ENCODE measurements at regions not wholly inside any gene's neighbourhood (a gene's known extent, or its start where the extent isn't known, plus 50 kb on each side); places are given as distances from the start of the nearest gene placed in this dataset.
A peak's percentile ranks its signal among the peaks of the same experiment; 100 is the strongest.
"Not testable (repeated sequence)": the region's sequence is repeated elsewhere in the genome, so short reads cannot be mapped to it uniquely, and the experiment has no call there.

DNA sequence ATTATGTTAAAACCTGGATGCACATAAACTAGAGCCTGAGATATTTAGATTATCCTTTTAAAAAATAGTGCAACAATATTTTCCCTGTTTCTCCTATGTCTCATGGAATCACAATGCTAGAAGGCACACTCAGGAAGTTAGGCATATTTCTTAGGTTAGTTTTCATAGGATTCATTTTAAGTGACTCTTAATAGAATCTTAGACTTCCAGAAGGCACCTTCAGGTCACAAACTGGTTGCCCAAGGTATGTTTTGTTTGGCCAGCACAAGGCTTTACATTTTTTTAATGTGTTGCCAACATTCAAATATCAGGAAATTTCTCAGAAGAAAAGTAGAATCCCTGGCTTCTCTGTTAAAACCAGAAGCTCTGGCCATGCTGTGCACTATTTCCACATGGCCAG lies 129.3 kb downstream of the LNPK start:
- peak in 1 of 2 experiments; percentile 12 for DNase-seq (ENCODE audit: low read depth in 2 of 2)

DNA sequence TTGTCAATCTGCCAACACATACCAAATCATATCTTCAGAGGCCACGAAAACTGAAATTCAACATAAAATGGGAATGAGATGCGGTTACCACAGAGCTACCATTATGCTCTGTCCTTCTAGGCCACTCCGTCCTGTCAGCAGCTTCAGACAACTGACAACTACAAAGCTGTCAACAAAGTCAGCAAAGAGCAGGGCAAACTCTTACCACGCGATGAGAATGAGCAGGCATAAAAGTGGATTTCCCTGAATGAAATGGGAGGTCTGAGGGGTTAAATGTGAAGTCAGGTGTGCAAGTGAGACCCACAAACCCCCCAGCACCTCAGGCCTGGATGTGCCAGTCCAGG lies 130.1 kb downstream of the LNPK start:
- DNase-seq (ENCODE audit: low read depth in 2 of 2) = no peak

DNA sequence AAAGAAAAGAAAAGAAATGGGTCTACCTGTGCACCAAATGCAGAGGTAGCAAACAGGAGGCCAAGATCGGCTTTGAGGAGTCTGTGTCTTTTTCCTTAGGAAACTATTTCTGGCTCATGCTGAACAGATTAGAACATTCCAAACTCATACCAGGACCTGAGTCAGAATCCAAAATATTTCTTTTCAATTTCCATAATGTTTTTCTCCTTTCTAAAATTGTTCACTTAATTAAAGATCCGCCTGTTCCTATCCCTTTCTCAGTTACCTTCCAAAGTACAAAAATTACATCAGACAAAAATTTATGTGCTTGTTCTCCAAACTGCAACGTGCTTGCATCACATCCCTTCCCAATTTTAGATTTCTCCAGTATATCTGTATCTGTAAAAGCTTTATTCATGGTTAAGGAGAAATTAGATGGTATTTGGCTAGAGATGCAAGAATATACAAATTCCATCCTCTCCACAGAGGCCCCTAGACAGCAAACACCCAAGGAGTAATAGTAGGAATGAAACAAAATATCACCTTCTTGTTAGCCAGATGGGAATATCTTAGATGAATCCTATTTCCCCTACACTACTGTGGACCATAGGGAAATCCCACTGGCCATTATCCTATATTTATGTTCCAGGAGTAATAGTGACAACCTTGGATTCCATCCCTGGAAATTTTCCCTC lies 130.6 kb downstream of the LNPK start:
- peak; percentile 43 to 63 for DNase-seq (ENCODE audit: low read depth in 2 of 2)

DNA sequence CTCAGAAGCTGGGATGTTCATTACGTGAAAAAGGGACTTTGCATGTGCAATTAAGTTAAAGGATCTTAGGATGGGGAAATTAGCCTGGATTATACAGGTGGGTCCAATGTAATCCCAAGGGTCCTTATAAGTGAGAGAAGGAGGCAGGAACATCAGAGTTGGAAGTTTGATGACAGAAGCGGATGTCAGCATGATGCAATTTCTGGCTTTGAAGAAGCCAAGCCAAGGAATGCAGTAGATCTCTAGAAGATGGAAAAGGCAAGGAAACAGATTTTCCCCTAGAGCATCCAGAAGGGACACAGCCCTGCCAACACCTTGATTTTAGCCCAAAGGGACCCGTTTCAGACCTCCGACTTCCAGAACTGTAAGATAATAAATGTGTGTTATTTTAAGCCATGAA lies 136.4 kb downstream of the LNPK start:
- no peak for DNase-seq (ENCODE audit: low read depth in 2 of 2)

DNA sequence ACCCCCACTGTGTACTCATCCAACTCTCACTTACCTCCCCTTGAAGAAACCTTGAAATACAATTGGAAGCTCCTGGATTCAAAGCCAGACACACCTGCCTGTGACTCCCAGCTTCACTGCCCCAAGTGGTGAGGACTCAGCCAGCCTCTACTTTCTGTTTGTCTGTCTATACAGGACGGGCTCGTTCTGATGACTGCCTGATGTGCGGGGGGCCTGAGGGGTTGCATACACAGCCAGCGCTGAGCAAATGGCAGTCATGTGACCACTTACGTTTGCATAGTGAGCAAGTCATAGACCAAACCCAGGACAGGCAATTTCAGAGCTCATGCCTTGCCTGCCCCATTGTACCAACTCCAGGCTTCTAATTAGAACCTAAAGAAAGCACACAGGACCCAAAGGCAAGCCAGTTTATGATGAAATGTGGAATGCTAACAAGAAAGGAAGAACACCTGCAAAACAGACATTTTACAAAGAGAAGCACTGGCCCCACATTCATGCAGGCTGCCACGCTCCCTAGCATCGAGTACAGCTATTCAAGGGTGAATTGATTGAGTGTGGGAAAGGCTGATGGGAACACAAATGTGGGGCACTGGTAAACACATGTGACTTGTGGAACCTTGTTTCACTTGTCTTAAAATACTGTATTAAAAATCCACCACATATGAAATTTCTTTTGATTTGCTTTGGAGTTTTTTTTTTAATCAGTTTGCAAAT lies 137.8 kb downstream of the LNPK start:
- DNase-seq (ENCODE audit: low read depth in 2 of 2) = no peak

DNA sequence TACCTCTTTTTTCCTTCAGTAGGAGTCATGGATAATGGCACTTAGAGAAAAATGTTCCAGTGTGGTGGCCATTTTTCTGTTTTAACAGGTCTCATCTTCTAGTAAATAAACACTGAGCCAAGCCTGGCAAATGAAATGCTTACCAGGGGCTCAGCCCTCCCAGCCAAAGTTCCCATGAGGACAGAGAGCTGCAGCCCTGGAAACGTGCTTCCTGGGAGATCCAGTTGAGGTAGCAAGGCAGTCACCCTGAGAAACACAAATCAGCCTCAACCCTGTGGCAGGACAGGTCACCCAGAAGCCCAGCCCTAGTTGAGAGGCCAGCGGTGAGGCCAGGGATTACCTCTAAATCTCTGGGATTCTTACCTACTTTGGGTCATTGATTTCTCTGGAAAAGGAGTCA lies 140.1 kb downstream of the LNPK start:
- no peak for DNase-seq (ENCODE audit: low read depth in 2 of 2)

DNA sequence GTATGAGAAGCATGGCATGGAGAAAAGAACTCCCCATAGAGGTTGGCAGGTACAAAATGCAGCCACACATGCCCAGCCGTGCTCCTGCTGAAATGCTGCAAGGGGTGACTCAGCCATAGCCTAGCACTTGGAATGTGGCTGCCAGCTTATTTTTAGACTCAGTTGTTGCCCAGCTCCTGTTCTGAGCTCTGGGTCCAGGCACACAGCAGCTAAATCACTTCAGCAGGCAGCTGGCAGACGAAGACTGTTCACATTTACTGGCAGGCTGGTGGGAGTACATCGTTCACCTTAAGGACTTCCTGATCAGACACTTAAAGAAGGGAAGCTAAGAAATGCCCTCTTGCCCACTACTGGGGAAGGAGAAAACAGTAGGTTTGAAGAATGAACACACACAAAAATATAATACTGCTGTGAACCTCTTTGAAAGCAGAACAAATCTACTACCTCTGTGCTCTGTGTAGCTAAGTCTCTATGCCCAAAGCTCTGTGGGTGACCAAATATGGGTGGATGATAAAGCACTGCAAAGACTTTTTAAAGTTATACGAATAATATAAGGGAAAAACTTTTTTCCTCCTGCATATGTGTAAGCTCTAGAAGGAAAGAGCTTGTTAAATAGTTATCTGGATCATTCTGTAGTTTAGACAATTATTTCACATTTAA lies 146.1 kb downstream of the LNPK start:
- no peak for DNase-seq (ENCODE audit: low read depth in 2 of 2)

DNA sequence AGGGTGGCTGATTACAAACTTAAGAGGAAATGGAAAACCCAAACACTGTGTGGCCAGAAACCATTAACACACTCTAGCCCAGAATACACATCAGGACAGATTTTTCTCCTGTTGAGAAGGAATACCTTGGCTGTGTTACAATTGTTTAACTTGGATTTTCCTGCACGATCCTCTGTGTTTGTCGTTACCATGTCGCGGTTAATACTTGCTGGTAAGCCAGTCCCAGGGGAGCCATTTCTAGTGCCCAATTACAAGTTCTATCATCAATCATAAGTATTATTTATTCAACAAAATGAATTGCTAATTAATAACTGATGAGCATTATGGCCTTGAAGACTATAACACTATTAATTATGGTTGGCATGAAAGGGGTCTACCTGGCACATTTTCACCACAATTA lies 146.8 kb downstream of the LNPK start:
- no peak for DNase-seq (ENCODE audit: low read depth in 2 of 2)

DNA sequence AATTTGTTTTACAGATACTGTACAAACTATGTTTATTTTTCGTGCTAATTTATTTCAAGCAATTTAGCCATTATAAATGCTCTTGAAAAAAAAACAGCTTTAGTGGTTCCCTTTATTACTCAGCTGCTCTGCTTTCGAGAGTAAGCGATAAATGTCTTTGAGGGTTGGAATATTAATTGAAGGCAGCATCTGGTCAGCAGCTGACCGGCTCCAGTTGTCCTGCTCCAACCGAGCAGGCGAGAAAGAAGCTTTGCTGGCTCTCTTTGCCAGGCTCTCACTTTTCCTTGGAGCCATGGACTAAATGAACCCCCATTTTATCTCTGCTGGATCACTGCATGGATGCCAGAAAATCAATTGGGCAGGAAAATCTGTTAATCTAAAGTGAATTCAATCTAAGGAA lies 147.4 kb downstream of the LNPK start:
- DNase-seq (ENCODE audit: low read depth in 2 of 2) = no peak

DNA sequence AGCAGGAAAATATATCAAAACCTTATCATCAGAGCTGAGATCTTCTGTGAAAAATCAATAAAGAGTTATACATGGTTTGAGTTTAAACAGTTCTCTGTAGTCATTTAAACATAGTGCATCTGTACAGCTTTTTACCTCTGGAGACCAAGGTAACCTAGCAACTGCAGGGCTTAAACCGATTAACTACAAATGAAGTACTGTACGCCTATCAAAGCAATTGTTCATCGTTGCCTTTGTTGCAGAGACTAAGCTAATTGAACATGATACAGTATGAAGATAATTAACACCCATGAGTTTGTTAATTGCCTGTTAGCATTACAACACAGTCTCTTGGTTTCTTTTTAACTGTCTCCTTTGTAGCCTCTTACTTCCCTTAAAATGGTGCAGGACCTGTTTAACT lies 147.9 kb downstream of the LNPK start:
- no peak for DNase-seq (ENCODE audit: low read depth in 2 of 2)

DNA sequence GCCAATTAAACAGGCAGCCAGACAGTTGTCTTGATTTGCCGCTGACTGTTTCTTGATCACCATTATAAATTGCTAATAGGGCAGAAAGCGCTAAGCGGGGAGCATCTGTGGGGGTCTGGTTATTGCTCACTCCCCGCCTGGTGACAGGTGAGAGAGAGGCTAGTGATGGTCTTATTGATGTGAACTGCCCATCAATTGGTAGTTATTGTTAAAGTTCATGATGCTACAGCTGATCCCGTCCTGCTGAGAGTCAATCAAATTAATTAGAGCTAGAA lies 148.5 kb downstream of the LNPK start:
- DNase-seq (ENCODE audit: low read depth in 2 of 2) = no peak

DNA sequence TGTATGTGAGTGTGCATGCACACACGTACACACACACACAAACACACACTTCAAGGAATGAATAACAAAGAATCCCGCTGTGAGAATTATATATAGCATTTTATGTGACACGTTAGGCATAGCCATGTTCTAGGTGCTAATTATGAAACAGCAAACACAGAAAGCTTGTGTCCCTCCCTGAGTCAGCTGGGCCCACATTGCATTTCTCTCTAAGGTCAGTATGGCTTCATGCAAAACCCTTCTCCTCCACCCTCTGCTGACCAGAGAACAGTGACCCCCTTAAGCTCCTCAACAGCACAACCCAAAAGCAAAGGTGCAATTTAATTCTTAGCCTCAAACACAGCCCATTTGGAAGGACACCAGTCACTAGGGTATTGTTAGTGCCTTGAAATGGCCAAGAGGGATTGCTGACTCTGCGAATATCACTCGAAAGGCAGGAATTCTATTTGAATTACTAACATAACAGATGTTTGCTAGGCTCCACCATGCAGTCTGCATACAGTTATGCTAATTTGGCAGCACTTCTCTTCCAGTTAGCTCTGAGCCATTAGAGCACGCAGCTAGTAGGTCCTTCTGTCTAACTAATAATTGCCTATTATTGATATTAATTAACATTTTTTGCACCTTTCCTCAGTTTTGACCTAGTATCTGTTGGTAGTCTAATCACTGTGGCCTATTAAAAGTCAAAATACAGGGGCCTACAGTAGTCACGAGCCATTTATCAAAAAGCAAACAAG lies 149.0 kb downstream of the LNPK start:
- no peak for DNase-seq (ENCODE audit: low read depth in 2 of 2)

DNA sequence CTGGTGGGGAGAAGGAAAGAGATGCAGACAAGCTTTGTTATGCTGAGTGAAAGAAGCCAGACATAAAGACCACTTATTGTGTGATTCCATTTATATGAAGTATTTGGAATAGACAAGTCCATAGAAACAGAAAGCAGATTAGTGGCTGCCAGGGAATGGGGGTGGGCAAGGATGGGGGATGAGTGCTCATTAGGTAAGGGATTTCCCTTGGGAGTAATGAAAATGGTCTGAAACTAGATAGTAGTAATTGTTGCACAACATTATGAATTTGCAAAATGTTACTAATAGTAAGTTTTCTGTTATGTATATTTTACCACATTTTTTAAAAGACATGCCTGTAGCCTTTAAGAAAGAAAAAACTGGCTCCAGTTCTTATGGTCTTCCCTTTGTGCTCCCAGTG lies 154.9 kb downstream of the LNPK start:
- DNase-seq (ENCODE audit: low read depth in 2 of 2) = peak in 1 of 2 experiments; percentile 48

DNA sequence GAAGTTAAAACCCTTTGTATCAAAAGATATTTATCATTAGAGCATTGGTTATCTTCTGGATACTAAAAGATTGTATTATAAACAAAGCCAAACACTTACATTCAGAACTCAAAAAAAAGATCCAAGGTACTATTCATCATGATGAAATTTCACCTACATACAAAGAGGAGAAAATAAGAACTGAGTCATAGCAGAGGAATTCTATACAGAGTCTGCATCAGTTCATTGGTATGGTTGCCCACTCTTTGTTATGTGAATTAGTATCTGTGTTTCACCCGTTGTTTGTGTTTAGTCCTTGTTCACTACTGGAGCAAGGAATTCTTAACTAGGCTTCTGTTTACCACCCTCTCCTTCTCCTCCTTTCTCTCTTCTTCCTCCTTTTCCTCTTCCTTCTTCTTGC lies 157.9 kb downstream of the LNPK start:
- peak in 1 of 2 experiments; percentile 33 for DNase-seq (ENCODE audit: low read depth in 2 of 2)

DNA sequence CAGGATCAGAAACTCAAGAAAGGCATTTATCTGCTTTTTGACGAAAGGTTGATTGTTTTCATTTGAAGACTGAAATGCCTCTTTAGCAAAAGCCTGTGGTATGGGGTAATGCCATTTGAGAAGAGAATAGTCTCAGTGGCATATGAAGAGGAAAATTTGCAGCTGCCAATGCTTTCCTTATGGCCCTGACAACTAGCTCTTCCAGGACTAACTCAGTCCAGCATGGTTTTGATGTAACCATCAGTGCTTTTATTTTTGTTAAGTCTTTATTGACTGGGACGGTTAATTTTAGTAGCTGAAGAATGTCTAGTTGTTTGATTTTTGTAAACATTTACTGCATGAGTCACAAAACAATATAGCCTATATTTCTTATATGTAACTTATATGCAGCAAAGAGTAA lies 158.4 kb downstream of the LNPK start:
- no peak for DNase-seq (ENCODE audit: low read depth in 2 of 2)

DNA sequence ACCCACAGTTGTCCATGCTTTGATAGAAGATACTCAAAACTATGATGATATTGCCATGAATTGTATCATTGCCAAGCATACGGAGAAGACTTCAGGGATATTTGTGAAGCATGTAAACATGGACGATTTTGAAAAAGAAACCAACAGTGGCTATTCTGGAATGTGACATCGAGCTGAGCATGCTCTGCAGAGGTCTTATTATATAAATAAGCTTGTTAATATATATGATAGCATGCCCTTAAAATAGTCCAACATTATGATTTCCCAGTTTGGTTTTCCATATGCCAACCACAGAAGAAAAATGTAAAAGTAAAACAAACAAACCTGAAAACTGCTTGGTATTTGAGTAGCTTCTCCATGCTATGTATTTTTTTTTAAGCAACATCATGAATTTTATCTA lies 159.1 kb downstream of the LNPK start:
- DNase-seq (ENCODE audit: low read depth in 2 of 2) = no peak

DNA sequence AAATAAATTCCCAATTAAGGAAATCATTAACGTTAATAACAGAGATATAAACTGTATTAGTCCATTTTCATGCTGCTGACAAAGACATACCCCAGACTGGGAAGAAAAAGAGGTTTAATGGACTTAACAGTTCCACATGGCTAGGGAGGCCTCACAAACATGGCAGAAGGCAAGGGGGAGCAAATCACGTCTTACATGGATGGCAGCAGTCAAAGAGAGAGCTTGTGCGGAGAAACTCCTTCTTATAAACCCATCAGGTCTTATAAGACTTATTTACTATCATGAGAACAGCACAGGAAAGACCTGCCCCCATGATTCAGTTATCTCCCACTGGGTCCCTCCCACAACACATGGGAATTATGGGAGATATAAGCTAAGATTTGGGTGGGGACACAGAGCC lies 161.3 kb downstream of the LNPK start:
- not testable (repeated sequence) for DNase-seq (ENCODE audit: low read depth in 2 of 2)

DNA sequence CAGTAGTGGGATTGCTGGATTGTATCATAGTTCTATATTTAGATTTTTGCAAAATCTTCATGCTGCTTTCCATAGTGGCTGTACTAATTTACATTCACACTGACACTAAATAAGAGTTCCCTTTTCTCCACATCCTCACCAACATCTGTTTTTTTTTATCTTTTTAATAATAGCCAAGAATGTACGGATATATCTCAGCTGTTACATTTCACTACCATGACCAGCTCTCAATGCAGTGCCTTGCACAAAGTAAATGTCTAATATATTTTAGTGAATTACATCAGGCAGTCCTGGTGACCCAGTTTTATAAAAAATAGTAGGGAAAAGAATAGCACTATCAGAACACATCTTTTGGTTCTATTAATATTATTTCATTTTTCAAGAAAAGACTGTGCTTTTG lies 161.8 kb downstream of the LNPK start:
- DNase-seq (ENCODE audit: low read depth in 2 of 2) = peak; percentile 51 to 55

DNA sequence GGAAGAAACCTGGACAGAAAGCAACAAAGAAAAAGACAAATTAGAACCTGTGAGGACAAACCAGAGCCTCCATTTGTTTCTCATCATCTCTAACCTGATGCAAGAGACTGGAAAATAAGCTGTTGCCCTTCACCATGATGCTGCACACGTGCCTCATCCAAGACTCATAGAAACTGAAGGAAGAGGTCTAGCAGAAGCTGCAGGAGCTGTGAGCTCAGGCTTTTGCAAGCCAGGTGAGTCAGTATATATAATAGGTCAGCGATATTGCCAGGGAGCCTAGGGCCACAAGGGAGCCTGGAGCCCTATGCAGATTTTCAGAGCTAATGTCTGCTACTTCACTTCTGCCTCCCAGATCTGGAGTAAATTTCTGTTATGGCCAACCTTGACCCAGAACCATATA lies 163.1 kb downstream of the LNPK start:
- no peak for DNase-seq (ENCODE audit: low read depth in 2 of 2)

DNA sequence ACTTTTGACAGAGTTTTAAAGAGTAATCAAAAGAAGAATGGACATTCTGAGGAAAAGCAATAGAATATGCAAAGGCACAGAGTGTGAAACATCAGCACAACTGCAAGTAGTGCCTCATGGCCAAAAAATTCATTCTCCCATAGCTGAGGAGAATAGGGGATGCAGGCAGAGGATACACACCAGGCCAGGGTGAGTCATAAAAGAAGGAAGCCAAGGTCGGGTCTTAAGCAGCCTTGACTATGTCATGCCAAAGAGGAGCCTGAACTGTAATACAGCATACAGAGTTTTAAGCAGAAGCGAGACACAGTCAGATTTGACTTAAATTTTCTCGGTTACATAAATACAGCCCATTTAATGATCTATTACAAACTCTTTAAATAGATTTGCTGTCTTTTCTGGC lies 165.0 kb downstream of the LNPK start:
- DNase-seq (ENCODE audit: low read depth in 2 of 2) = peak; percentile 72 to 75

DNA sequence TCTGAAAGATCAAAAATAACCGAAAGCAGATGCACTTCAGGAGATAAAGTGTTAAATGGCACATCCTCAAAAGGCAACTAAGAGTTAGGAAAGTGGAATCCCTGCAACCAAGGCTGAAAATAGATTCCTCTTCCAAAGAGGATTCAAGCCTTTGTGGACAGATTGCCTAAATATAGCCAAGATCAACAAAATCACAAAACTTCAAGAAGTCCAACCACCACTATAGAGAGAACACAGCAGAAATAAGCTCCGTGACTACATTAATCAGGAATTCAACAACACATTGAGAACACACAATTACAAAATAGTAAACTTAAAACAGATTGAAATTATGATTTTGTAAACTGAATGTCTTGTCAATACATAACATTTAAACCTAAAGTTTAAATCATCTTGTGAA lies 165.7 kb downstream of the LNPK start:
- peak in 1 of 2 experiments; percentile 33 for DNase-seq (ENCODE audit: low read depth in 2 of 2)

DNA sequence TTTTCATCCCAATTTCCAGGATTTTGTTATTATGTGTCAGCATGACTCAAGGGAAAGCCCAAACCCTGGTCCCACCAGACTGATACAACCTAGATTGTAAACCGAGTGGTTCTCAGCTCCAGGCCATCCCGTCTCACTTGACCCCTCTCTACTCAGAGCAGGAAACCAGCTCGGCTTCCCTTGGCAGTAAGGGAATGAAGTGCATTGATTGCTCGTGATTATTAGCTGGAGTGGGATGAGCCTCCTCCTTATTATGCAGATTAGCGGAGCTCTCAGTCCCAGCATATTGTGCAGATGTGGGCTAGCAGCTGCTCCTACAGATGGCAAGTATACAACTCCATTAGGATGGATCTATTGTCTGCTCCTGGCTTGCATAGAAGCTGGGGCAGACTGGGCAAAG lies 167.6 kb downstream of the LNPK start:
- no peak for DNase-seq (ENCODE audit: low read depth in 2 of 2)

DNA sequence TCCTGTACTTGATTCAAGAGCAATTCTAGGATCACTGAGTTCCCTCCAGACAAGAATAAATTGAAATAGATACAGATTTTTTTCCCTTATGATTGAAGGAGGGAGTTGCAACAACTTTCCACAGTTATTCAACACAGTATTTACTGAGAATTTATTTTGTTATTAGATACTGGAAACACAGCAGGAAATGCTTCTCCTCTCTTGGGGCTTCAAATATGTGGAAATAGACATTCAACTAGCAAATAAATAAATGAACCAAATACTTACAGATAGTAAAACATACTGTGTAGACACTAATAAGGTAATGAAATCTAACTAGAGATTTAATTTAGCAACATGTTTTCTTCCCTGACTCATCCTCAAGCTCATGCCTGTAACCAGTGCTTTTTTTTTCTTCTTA lies 169.2 kb downstream of the LNPK start:
- no peak for DNase-seq (ENCODE audit: low read depth in 2 of 2)

All from fibroblast of skin of left biceps (primary cell).